GM12875 (cell line): ENCODE measurements at regions not wholly inside any gene's neighbourhood (a gene's known extent, or its start where the extent isn't known, plus 50 kb on each side); places are given as distances from the start of the nearest gene placed in this dataset.
"Not testable (repeated sequence)": the region's sequence is repeated elsewhere in the genome, so short reads cannot be mapped to it uniquely, and the experiment has no call there.

Source experiments
- H3K4me3 ChIP-seq: one replicate; pipeline ENCODE4 v1.5.1; 2011; ENCODE audit warnings: low read depth, low read length, control low read depth
- CTCF ChIP-seq: IDR thresholded peaks from 2 replicates; pipeline ENCODE4 v1.5.1; 2011; ENCODE audit warnings: low read depth, mild to moderate bottlenecking, control low read depth, inconsistent platforms, low read length, moderate library complexity, borderline replicate concordance; ENCODE audit not compliant: insufficient read depth

GRCh38 chr2:180873219-180873618, 107.2 kb upstream of the UBE2E3 start:
- no peak for TF ChIP-seq CTCF
- no peak overlapping the region for H3K4me3 ChIP-seq

GRCh38 chr2:180872781-180873180, 107.6 kb upstream of the UBE2E3 start:
- H3K4me3 ChIP-seq = not testable (repeated sequence)

- no peak for TF ChIP-seq CTCF
- no peak overlapping the region for H3K4me3 ChIP-seq
These were observed 108.2 kb upstream of the UBE2E3 start for GRCh38 chr2:180872255-180872654.

GRCh38 chr2:180871649-180872048, 108.8 kb upstream of the UBE2E3 start:
- no peak overlapping the region for H3K4me3 ChIP-seq
- no peak for TF ChIP-seq CTCF

GRCh38 chr2:180849851-180850250, 130.6 kb upstream of the UBE2E3 start:
- no peak for TF ChIP-seq CTCF
- H3K4me3 ChIP-seq = no peak overlapping the region

- TF ChIP-seq CTCF = no peak
These were observed 132.0 kb upstream of the UBE2E3 start for GRCh38 chr2:180848393-180848792.

GRCh38 chr2:180846756-180847472, 133.5 kb upstream of the UBE2E3 start:
- H3K4me3 ChIP-seq = no peak overlapping the region
- TF ChIP-seq CTCF = no peak

More at GRCh38 chr2:180848393-180848792, 132.0 kb upstream of the UBE2E3 start:
- no peak overlapping the region for H3K4me3 ChIP-seq
